ENCODE measurements at regions not wholly inside any gene's neighbourhood (a gene's known extent, or its start where the extent isn't known, plus 50 kb on each side); places are given as distances from the start of the nearest gene placed in this dataset.

DNA sequence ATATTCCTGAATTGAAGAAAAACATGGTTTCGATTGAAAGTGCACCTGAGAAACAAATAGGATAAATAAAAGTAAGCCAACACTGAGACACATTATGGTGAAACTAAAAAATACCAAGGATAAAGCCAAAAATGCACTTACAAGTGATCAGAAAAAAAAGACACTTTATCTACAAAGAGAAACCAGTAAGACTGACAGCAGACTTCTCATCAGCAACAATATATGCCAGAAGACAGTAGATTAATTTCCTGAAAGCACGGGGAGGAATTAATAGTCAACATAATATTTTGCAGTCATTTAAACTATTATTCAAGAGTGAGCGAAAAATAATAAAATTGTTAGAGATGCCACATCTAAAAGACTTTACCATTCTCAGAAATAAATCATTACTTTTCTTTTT is 172.7 kb upstream of the MAST4 start:
- no peaks in the 10 kb centered on the region for H3K36me3 ChIP-seq (ENCODE audit: control insufficient read depth in 2 of 4, insufficient read depth in 4 of 4, low read length in 3 of 4)
- H3K9ac ChIP-seq (replicated peaks in 1 of 4; ENCODE audit: extremely low read depth in 1 of 4, low read depth in 3 of 4, low read length in 3 of 4) = no peak overlapping the region
- H3K18ac ChIP-seq (ENCODE audit: extremely low read depth, low read length) = no peak overlapping the region
- H3K27ac ChIP-seq (ENCODE audit: low read depth, low read length) = no peak overlapping the region
- no peaks in the 10 kb centered on the region for H3K4me1 ChIP-seq (replicated peaks in 1 of 4; ENCODE audit: control insufficient read depth in 3 of 4, insufficient read depth in 4 of 4, low read length in 3 of 4)
- no peaks in the 10 kb centered on the region; the same call in 1 of the 2 replicates for H3K23me2 ChIP-seq (ENCODE audit: low read depth, low read length)
- H3K9me3 ChIP-seq (ENCODE audit: insufficient read depth in 2 of 2, low read depth in 1 of 2, low read length in 1 of 2) = peaks cover 0 to 3% of the 10 kb centered on the region in 2 experiments; a peak in 1 of 4 replicates
- H3K23ac ChIP-seq (ENCODE audit: insufficient read length) = no peak overlapping the region
- H2BK5ac ChIP-seq (ENCODE audit: low read depth, low read length) = no peak overlapping the region
- no peak overlapping the region for H2BK20ac ChIP-seq (ENCODE audit: low read length)
- H4K20me1 ChIP-seq (replicated peaks in 1 of 2; ENCODE audit: control insufficient read depth in 1 of 2, insufficient read depth in 2 of 2, low read length in 2 of 2) = no peaks in the 10 kb centered on the region
- no peak overlapping the region for H4K8ac ChIP-seq (ENCODE audit: extremely low read depth, insufficient read depth, low read length)
- H2BK15ac ChIP-seq (ENCODE audit: low read length) = no peak overlapping the region
- H3K79me2 ChIP-seq (ENCODE audit: control insufficient read depth in 1 of 2, insufficient read depth in 2 of 2, low read length in 2 of 2) = no peaks in the 10 kb centered on the region
- no peak overlapping the region for H3K4me3 ChIP-seq (ENCODE audit: extremely low read depth in 1 of 4, insufficient read depth in 2 of 4, low read depth in 3 of 4, low read length in 4 of 4)
- no peak overlapping the region for H3K4me2 ChIP-seq (ENCODE audit: insufficient read depth in 1 of 2, low read depth in 2 of 2, low read length in 2 of 2)
- no peak overlapping the region for H2BK120ac ChIP-seq (replicated peaks; ENCODE audit: low read depth, low read length)
- no peak overlapping the region for H3K56ac ChIP-seq (replicated peaks; ENCODE audit: insufficient read length, low read depth, low read length)
- H4K91ac ChIP-seq (replicated peaks; ENCODE audit: insufficient read length, low read length) = no peak overlapping the region
- H3K4ac ChIP-seq (replicated peaks; ENCODE audit: insufficient read length, low read depth, low read length) = no peak overlapping the region
- no peaks in the 10 kb centered on the region for H3K27me3 ChIP-seq (replicated peaks in 1 of 4; ENCODE audit: control insufficient read depth in 3 of 4, extremely low read depth in 1 of 4, insufficient read depth in 3 of 4, low read length in 3 of 4)
- DNase-seq (ENCODE audit: low read depth in 1 of 2, low spot score in 2 of 2) (no peak), FAIRE-seq (no peak)
- 84% methylated on average over 3 of the region's 3 CpGs; no CpG with 5 or more reads in 1 of the 2 experiments for WGBS, 2 experiments (ENCODE audit: extremely low coverage in 1 of 2, insufficient coverage in 1 of 2, insufficient read length in 1 of 2, insufficient replicate concordance in 2 of 2, low coverage in 1 of 2, low lambda C conversion rate in 2 of 2, missing lambda C conversion rate in 1 of 2)
- no peak overlapping the region for H3K14ac ChIP-seq (ENCODE audit: insufficient read length)
- no peak overlapping the region for H4K5ac ChIP-seq (ENCODE audit: insufficient read length, low read depth, low read length)
- H3K79me1 ChIP-seq (ENCODE audit: low read depth, low read length) = no peaks in the 10 kb centered on the region
- CTCF ChIA-PET (ENCODE audit: partially characterized antibody) = interaction anchor here (1.0 kb wide), 1 partner anchor 116 kb away, joined by 3 read pairs; no protein-coding TSS in a partner anchor
- H2AFZ ChIP-seq (ENCODE audit: low read length) = no peak overlapping the region
- no peak overlapping the region for H2BK12ac ChIP-seq (ENCODE audit: low read depth, low read length)
- H2AK5ac ChIP-seq (ENCODE audit: low read depth, low read length) = no peak overlapping the region
- POLR2A ChIA-PET (ENCODE audit: partially characterized antibody) = no interaction called here
- TF ChIP-seq, protein P1, sequence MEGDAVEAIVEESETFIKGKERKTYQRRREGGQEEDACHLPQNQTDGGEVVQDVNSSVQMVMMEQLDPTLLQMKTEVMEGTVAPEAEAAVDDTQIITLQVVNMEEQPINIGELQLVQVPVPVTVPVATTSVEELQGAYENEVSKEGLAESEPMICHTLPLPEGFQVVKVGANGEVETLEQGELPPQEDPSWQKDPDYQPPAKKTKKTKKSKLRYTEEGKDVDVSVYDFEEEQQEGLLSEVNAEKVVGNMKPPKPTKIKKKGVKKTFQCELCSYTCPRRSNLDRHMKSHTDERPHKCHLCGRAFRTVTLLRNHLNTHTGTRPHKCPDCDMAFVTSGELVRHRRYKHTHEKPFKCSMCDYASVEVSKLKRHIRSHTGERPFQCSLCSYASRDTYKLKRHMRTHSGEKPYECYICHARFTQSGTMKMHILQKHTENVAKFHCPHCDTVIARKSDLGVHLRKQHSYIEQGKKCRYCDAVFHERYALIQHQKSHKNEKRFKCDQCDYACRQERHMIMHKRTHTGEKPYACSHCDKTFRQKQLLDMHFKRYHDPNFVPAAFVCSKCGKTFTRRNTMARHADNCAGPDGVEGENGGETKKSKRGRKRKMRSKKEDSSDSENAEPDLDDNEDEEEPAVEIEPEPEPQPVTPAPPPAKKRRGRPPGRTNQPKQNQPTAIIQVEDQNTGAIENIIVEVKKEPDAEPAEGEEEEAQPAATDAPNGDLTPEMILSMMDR (IDR thresholded peaks at IDR 0.05; ENCODE audit: control extremely low read depth in 1 of 3, insufficient read depth in 1 of 3, low read depth in 1 of 3, low read length in 3 of 3) = no peak
- TF ChIP-seq ZNF274 (IDR thresholded peaks at IDR 0.05; ENCODE audit: borderline replicate concordance, extremely low read depth, low read length) (no peak), SP2 (IDR thresholded peaks at IDR 0.05; ENCODE audit: low read length) (no peak), ASH2L (IDR thresholded peaks at IDR 0.05; ENCODE audit: low read length) (no peak), GTF2F1 (IDR thresholded peaks at IDR 0.05; ENCODE audit: borderline replicate concordance, low read depth, low read length) (no peak), SIRT6 (IDR thresholded peaks at IDR 0.05; ENCODE audit: low read length) (no peak), JUND (IDR thresholded peaks at IDR 0.05; ENCODE audit: low read length) (no peak), EGR1 (IDR thresholded peaks at IDR 0.05; ENCODE audit: borderline replicate concordance, low read depth, low read length) (no peak)
- TF ChIP-seq, protein P2, sequence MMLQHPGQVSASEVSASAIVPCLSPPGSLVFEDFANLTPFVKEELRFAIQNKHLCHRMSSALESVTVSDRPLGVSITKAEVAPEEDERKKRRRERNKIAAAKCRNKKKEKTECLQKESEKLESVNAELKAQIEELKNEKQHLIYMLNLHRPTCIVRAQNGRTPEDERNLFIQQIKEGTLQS (IDR thresholded peaks at IDR 0.05; ENCODE audit: insufficient read depth, low read depth, low read length) = no peak
